ENCODE measurements at regions not wholly inside any gene's neighbourhood (a gene's known extent, or its start where the extent isn't known, plus 50 kb on each side); places are given as distances from the start of the nearest gene placed in this dataset.
"Not testable (repeated sequence)": the region's sequence is repeated elsewhere in the genome, so short reads cannot be mapped to it uniquely, and the experiment has no call there.

DNA sequence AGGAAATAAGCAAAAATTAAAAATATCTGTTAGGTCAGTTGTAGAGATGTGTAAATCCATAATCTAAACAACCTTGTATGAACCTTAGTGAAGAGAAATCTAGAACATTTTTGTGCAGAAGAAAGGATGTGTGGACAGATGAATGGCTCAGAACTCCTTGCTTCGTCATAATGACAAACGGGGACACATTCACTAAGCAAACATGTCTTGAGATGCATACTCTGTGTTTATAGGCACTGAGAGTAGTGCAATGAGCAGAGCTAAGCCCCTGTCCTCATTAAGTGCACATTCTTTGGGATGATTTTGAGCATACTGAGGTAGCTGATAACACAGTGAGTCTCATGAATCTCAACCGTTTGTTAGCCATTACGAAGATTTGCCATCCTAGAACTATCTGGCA lies 360.6 kb upstream of the ANKRD30A start:
- no peak for DNase-seq

DNA sequence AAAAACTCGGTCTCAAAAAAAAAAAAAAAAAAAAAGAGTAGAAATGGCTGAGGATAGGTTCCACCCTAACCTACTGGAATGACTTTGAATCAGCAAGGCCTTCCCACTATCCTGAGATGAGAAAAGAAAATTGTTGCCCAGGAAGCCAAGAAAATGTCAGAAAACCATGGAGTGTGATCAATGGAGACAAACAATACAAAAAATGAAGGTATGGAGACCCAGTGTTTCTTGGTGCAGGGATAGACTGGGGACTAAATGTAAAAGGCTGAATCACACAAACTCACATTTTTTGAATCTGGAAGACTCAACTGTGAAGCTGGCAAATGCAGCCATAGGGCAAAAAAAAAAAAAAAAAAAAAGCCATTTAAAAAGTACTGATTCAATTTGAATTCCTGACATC lies 364.3 kb upstream of the ANKRD30A start:
- no peak for DNase-seq

GRCh38 chr10:36759141-36759805 lies 366.1 kb upstream of the ANKRD30A start:
- DNase-seq, result no peak

DNA sequence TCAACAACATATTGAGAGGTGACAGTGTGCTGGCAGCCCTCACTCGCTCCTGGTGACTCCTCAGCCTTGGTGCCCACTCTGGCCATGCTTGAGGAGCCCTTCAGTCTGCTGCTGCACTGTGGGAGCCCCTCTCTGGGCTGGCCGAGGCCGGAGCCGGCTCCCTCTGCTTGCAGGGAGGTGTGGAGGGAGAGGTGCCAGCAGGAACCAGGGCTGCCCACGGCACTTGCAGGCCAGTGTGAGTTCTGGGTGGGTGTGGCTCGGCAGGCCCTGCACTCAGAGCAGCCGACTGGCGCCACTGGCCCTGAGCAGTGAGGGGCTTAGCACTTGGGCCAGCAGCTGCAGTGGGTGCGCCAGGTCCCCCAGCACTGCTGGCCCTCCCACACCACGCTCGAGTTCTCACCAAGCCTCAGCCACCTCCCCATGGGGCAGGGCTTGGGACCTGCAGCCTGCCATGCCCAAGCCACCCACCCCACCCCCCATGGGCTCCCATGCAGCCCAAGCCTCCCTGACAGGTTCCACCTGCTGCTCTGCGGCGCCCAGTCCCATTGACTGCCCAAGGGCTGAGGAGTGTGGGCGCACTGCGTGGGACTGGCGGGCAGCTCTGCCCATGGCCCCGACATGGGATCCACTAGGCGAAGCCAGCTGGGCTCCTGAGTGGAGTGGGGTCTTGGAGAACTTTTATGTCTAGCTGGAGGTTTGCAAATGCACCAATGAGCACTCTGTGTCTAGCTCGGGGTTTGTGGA lies 377.1 kb upstream of the ANKRD30A start:
- DNase-seq, result no peak

- DNase-seq, result no peak
These were observed 385.4 kb upstream of the ANKRD30A start for GRCh38 chr10:36739884-36740445.

DNA sequence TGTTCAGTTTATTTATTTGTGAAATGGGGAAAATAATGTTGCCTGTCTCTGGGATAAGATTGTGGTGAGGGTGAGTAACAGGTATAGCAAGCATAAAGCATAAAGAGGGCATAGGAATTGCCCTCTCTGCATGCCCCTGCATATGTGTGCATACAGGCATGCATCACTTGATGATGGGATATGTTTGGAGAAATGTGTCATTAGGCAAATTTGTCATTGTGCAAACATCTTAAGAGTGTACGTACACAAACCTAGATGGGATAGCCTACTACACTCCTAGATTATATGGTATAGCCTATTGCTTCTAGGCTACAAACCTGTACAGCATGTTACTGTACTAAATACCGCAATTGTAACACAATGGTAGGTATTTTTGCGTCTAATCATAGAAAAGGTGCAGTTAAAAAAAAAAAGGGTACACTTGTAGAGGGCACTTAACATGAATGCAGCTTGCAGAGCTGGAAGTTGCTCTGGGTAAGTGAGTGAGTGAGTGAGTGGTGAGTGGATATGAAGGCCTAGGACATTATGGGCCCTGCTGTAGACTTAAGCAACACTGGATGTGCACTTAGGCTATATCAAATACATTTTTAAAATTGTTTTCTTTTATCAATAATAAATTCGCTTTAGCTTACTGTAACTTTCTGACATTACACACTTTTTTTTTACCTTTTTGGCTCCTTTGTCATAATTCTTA lies 386.5 kb upstream of the ANKRD30A start:
- DNase-seq, result no peak

DNA sequence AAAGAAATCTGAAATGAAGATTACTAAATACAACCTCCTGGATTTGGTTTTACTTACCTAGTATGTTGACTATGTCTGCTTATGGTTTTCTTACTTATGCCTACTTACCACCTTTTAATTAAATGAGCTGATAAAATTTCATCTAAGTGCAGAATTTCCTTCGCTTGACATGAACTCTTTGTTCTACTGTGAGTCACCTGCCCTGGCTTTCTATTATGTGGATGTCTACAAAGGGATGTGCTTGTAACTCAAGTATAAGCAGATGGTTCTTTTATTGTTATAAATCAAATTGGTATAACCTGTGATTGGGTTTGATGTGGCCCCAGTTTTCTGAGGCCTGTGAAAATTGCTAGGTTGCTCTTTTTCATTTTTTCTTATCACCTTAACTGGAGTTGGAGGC lies 389.1 kb upstream of the ANKRD30A start:
- no peak for DNase-seq

- DNase-seq, result not testable (repeated sequence)
These were observed 390.8 kb upstream of the ANKRD30A start for GRCh38 chr10:36734590-36734989.

- no peak for DNase-seq
These were observed 395.1 kb upstream of the ANKRD30A start for GRCh38 chr10:36730316-36730715.

DNA sequence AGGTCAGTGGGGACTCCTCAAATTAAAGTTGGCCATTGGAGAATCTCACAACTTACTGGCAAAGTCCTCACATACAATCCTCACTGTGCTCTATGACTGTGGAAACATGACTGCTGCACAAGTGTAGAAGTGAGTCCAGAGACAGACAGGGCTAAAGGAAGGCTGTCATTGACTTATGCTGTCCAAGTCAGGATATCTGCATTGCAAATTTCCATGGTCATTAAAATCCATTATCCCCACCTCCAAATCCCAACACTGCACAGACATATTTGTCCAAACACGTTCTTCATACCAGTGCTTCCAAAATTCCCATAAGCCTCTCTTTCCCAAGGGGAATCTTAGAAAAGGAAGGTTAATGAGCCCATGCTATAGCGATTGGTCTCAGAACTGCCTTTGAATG lies 396.8 kb upstream of the ANKRD30A start:
- DNase-seq, result no peak

DNA sequence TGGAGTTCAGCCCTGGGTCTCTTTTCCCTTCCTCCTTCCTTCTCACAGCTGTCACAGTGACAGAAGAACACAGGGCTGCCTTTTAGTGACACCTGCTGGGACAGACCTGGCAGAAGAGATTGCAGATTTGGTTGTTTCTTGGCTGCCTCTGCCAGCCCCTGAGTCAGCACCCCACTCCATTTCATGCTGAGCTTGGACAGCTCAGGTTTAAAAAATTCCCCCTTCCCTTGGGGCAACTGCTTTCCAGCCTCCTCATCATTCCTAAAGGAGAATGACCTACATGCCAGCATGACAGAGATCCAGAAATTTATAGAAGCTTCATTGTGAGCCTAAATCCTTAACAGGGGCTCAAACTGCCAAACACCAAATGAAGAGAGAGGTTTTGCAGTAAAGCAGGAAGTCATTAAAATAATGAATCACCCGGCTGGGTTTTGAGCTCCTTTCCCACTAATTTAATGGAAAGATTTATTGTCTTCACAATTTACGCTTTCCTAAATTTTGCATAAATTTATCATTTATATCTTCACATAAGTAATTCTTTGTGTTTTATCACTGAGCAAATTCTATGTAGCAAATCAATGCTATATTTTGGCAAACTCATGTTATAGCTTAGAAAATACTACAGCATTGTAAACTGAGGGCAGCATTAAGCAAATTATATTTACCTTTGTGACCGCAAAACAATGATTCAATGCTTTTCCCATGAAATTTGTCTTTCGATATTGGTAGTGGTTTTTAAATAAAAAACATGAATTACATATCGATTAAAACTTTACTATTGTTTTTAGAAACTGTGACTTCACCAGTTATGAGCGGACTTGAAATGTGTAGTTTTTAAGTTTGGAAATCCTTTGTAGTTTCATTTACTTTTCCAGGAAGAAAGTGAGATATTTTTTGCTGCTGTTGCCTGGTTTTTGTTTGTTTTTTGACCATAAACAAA lies 399.5 kb upstream of the ANKRD30A start:
- no peak for DNase-seq

GRCh38 chr10:36722777-36723176 lies 402.6 kb upstream of the ANKRD30A start:
- no peak for DNase-seq

DNA sequence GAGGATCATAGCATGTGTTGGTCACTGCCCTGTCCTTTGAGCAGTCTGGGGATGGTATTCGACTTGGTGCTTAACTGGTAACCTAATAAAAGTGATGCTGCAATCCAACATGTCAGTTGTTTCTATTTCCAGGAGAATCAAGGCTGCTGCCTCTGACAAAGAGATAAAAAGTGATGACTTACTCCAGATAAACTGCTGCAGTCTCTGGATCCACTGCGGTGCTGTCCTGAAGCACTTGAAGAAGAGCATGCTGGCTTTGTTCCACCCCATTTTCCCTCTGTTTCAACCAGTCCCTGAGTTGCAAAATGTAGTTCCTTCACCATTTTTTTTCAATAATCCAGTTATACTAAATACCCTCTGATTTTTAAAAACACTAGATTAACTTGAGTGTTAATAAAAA lies 403.5 kb upstream of the ANKRD30A start:
- DNase-seq, result no peak

DNA sequence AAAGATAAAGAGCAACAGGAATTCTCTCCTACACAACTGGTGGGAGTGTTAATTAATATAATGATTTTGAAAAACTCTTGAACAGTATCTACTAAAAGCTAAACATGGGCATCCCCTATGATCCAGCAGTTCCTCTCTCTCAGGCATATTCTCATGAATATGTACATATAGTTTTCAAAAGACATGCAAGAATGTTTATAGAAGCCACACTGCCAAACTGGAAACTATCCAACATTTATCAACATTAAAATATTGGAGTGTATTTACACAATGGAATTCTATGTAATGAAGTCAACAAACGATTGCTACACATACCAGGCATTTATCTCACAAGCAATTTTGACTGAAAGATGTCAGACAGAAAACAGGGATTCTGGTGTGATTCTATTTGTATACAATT lies 404.5 kb upstream of the ANKRD30A start:
- no peak for DNase-seq

GRCh38 chr10:36717118-36717517 lies 408.3 kb upstream of the ANKRD30A start:
- no peak for DNase-seq

DNA sequence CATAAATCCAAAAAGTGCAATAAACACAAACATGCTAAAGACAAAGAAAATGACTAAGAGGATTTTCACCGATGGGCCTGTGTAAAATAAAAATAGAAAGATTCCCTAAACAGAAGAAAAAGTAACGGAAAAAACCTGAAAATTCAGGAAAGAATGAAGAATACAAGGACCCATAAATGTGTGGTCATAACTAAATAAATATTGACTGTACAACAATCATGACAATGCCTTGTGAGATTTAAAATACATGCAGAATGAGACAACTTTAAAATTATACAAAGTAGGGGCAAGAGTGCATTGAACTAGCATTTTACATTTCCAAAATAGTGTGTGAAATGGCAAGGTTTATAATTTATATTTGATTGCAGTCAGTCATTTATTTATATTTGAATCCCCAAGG lies 409.1 kb upstream of the ANKRD30A start:
- DNase-seq, result no peak

DNA sequence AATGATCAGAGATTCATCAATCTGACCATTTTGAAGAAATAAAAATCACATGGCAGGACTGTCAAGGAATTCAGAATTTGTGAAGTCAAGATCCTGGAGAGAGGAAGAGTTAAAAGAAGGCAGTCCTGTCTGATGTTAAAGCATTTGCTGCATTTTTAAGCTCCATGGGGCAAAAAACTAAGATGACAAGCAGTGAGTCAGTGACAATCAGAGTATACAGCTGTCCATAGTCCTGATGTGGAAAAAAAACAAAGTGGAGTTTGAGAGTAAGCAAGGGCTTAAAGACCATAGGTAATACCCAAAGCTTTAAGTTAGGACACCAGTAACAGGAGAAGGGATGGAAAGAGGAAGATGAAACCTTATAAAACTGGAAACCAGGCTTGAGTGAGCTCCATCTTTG lies 412.7 kb upstream of the ANKRD30A start:
- DNase-seq, result no peak

DNA sequence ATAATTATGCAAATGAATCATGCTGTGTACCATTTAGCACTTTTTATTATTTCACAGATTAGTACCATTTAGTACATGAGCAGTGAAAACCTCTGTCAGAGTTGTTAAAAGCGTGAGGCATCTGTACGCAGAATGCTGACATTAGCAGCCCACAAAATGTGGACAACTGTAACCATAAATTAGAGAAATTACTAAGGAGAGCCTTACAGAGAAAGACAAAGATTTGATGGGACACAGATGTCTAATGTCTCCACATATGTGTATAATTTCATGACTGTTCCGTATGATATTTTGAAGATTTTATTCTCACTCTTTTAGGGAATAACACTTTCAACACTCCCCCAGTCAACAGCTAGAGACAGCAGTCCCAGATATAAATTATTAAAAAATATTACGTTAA lies 414.0 kb upstream of the ANKRD30A start:
- no peak for DNase-seq

DNA sequence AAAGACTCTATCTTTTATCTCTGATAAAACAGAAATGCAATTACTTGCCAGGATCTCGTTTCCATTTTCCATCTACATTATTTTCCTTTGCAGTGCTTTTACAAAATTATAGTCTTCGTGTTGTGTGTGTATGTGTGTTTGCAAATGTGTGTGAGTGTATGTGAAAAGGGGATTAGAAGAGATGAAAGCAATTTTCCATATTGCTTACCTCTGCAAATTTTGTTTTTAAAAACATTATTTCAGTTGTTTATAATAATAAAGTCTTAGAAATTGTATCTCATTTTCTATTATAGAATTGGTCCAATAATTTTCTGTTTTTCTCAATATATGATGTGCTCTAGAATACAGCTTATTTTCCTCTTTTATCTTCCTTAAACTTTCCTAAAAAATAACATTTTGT lies 421.3 kb upstream of the ANKRD30A start:
- no peak for DNase-seq

DNA sequence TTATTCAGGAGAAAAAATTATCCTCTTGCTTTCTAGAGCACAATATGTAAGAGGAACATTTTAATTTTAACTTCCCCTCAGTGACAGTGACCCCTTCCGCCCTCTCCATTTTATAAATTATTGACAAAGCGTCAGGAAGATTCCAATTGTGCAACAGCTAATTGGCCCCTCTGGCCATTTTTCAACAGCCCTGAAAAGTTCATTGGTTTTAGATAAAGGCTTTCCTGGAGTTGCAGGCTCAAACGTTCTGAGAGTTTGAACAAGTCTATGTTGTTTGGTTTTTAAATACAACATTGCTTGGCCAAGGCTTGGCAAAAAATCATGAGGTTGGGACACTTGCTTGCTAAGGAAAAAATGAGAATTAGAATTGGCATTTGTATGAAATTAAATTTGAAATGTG lies 422.2 kb upstream of the ANKRD30A start:
- no peak for DNase-seq

DNA sequence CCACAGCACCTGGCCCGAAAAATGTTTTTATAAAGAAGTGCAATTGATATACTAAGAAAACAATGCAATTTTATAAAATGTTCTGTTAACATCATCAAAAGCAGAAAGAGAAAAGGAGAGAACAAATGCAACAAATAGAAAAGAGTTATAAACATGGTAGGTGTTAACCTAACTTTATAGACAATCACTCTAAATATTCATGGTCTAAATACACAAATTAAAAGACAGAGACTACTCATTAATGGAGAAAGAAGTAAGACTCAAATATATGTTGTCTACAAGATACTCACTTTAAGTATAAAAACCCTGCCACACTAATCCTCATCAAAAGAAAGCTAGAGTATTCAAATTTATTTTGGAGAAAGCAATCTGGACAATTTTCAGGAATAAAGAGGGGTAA lies 425.3 kb upstream of the ANKRD30A start:
- no peak for DNase-seq

DNA sequence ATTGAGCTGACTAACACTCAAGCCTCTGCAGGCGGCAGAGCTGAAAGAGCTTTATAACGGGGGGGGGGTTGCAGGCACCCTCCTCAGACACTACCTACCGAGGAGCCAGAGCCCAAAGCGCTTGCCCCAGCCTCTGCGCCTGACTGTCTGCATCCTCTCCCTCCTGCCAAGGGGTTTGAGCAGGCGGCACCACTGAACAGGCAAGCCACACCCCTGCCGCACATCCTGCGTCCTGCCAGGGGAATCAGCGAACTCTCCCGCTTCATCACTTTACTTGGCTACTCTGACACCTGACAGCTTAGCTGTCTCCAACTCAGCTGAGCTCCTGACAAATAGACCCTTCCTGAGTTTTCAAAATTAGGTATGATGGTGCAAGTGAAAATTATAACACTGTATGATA lies 432.6 kb upstream of the ANKRD30A start:
- DNase-seq, result no peak

GRCh38 chr10:36688717-36689116 lies 436.7 kb upstream of the ANKRD30A start:
- DNase-seq, result no peak

Measured in stimulated activated CD4-positive, alpha-beta T cell treated with anti-CD3 and anti-CD28 coated beads, Interleukin-2, amount 100 ng/mL, for 24 hours (primary cell).